NCI-H1436 treated with DMSO at 0.1 percent for 48 hours (cell line): ENCODE measurements at regions not wholly inside any gene's neighbourhood (a gene's known extent, or its start where the extent isn't known, plus 50 kb on each side); places are given as distances from the start of the nearest gene placed in this dataset.

Source experiments
- DNase-seq: peaks from one replicate; lab custom pipeline; 2025; lab: John Stamatoyannopoulos, UW

DNA sequence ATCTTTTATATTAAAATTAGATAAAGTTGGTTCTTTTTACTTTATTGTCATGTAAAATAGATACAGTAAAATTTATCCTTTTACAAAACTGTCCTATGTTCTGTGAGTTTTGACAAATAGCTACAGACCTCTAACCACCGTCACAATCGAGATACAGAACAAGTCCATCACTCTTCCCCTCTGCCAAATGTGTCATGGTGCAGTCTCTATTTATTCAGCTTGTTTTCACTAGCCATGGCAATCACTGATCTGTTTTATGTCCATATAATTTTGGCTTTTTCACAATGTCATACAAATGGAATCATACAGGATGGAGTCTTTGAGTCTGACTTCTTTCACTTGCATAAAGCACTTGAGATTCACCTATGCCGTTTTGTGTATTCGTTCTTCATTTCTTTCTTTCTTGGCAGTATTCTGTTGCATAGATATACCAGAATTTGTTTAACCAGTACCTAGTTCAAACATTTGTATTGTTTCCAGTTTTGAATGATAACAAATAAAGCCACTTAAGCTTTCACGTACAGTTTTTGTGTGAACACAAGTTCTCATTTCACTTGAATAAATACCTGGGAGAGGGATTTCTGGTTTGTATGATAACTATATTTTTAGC lies 273.2 kb upstream of the MPDZ start:
- DNase-seq = no peak

DNA sequence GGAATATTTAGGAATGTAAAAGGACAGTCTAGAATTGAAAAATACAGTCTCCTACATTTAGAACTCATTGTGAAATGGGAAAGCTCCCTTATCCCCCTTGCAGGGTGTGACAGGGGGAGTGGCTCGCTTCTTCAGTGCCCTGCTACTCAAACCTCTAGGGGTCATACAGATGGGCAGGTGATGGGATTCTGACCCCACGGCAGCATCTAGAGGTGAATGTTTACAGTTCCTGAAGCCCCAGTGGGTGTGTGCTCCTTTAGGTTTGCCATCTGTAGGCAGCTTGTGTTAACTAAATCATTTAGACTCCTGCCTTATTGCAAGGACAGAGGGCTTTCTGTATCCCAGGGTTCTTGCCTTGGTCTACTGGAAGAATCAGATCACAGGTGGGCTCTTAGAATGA lies 271.0 kb upstream of the MPDZ start:
- DNase-seq = no peak

DNA sequence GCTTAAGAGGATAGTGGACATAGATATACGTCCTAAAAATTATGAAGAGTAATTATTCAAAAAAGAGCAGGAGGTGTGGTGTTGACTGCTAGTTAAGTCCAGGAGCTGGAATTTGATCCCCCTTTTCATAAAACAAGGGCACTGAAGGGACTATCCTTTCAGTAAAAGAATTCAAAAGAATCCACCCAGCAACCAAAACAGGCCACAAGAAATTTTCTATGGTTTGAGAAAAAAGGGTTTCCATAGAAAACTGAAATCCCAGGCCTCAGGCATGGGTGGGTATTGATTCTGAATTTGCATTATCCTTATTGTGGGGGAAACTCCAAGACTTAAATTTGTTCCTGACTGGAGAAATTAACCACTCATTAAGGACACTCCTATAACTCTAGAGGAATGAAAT lies 269.0 kb upstream of the MPDZ start:
- no peak for DNase-seq

DNA sequence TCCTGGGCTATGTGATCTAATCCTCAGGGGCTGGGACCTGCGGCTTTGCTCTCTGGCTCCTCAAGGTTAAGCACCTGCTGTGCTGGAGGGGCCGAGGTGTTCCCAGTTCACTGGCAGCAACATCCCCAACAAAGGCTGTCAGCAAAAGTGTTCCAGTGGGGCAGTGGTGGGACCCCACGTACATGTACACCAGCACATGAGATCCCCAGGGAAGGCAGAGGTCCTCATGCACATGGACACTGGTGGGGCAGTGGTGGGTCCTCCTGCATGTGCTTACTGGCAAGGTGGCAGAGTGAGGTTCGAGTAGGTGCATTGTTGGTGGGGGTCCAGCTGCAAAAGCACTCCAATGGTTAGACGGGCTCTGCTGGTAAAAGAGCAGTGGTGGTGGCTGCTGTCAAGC lies 255.6 kb upstream of the MPDZ start:
- DNase-seq = no peak

DNA sequence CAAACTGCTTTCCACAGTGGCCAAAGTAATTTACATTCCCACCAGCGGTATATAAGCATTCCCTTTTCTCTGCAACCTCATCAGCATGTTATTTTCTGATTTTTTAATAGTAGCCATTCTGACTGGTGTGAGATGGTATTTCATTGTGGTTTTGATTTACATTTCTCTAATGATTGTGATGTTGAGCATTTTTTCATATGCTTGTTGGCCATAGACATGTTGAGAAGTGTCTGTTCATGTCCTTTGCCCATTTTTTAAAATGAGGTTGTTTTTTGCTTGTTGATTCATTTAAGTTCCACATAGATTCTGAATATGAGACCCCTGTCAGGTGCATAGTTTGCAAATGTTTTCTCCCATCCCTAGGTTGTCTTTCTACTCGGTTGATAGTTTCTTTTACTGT lies 254.5 kb upstream of the MPDZ start:
- DNase-seq = no peak

DNA sequence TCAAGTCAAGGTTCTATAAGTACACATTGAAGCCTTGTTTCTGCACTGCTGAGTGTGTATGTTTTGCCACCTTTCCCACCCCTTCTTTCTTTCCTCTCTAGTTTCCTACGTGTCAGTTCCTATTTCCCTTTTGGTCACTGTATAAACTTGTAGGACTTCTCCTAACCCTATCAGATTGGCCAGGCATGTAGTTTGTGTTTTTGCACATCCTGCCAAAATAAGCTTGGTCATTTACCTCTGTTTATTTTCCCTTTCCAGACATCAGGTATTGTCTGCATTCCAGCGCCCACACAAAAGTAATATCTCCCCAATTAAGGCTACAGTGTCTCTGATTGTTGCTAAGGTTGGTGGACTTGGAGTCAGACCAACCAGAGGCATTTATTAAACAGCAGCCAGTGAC lies 252.9 kb upstream of the MPDZ start:
- no peak for DNase-seq

DNA sequence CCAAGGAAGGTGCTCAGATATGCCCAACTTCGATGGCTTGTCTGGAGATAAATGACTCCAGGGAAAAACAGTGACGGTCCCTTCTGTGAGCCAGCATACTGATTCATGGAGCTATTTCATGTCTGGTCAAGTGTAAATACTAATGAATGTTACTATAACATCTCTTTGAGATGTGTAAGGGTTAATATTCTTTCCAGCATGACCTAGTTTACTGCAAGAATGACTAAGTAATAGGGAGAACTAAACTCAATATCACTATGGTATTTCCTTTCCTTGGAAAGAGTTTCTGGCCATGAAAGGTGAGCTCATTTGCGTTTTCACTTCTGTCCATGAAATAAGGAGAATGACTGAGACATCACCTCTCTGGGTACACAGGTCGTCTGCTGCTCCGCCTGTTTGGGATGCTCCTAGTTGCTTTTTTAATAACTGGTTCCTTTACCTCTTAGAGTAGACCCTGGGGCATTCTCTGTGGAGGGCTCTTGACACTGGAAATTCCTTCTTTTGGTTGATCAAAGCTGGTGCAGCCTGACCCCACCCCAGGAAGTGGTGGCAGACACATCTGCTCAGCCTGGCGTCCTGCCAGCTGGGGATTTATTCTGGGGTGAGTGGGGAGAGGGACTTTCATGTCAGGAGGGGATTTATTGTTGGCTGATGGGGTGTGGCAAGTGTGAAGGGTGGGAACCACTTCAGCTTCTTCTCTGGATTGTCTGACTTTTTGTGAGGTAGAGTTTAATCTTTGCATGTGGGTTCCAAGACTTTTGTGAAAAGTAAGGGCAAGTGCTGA lies 250.0 kb upstream of the MPDZ start:
- no peak for DNase-seq

DNA sequence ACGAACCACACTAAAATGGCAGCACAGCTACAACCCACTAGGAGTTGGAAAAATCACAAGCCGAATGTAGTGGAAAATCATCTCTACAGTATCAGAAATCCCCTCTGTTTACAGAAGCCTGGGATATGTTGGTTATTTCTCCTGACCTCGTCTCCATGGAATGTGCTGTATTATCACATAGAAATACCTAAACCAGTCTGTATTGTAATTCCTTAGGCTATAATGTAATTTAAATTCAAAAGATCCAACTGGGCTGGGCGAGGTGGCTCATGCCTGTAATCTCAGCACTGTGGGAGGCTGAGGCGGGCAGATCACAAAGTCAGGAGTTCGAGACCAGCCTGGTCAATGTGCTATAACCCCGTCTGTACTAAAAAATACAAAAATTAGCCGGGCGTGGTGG lies 244.8 kb upstream of the MPDZ start:
- no peak for DNase-seq

DNA sequence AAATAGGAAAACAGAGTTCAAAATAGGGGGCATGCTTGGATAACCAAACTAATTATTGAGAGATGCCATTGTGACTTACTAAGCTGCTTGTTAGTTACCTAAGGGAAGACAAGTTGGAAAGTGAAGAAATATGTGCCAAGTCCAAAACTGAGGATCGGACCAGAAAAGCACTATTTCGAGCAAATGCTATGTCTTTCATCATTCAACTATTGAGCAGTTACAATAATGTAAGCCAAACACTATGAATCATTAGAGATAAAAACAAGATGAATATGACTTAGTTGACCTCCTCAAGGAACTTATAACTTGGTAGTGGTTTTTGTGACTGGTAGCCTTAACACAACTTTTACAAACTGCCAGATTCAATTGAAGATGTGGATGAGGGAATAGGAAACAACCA lies 240.6 kb upstream of the MPDZ start:
- no peak for DNase-seq

DNA sequence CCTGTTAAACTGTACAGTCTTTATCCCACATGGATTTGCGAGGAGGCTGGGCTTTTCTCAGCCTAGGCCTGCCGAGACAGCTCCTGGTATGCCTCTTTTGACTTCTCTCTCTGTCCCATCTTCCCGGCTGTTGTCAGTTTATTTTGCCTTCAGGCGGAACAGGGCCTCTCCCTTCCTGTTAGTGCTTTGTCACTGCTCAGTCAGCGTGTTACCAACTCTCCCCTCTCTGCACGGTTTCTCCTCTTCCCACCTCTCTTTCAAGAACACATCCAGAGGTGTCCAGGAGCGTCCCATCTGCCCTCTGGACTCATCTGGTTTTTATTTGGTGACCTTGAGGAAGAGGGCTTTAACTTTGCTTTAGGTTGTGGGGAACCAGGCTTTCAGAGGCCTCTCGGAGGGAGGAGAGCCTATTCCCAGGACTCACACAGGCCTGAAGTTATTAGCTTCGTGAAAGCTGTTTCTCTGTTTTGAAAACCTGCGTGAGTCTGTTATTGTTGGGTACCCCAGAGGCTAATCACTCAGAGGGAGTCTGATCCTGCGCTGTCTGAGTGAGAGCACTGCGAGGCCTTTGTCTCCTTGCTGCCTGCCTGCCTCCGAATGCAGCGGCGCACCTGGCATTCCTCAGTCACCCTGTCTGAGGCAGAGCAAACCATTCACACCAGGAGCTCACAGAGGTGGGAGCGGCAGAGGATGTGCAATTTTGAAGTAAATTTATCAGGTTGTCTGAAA lies 234.4 kb upstream of the MPDZ start:
- DNase-seq = no peak

DNA sequence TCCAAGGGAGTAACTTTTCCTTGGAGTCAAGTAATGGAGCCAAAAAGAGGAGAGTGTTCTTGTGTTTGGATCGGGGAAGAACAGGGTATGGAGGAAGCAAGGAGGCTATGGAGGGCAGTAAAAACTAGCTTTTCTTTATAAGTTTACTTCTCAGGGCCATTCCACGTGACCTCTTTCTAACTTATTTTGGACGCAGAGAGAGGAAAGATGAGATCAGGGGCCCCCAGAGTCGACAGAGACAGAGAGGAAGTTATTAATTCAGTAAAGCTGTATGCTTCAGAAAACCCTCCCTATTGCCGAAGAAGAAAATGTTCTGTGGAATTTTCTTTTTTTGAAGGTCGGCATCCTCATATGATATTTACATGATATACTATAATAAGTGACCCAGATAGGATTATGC lies 233.8 kb upstream of the MPDZ start:
- no peak for DNase-seq

DNA sequence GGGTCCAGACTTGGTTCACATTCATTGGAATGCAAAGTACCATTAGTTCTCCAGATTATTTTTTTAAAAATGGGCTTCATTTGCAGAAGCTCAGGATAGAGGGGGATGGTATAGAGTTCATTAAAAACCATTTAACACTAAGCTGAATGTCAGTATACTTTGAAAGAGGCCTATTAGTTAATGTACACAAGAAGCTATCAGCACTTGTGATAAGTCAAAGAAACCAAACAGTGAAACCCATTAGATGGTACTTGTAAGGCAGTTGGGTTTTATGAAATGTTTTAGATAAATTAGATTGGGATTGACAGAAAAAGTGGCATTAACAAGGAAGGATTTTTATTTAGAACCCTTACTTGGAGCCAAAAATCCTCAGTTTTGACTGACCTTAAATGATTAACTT lies 229.2 kb upstream of the MPDZ start:
- no peak for DNase-seq

DNA sequence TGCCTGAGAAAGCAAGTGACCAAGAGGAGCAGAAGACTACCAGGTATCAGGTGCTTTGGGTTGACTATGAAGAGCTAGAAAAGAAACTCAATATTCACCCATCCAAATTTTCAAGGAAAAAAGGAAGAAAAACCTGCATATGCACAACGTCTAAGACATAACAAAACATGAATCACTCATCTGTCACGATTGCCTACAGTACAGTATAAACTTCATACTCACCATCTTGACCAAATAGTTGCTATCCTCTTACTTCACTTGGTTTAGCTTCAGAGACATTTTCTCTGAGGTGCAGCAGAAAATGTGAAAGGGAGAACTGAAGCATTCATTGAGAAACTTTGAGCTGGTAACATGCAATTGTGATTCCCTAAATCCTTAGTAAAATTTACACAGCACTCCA lies 228.6 kb upstream of the MPDZ start:
- no peak for DNase-seq

DNA sequence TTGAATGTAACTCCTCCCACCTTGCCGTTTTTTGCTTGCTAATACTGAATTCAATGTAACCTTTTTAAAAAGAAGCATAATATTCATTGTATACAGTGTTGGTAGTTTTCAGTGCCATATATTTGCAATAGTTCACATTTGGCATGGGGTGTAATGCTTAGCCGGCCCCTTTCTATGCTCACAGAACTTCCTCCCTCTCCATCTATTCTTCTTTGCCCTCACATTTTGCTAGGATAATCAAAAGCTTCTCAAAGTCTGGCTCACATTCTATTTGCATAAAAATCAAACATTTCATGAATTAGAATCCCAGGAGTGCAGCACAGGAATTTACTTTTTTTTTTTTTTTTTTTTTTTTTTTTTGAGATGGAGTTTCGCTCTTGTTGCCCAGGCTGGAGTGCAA lies 226.3 kb upstream of the MPDZ start:
- no peak for DNase-seq

DNA sequence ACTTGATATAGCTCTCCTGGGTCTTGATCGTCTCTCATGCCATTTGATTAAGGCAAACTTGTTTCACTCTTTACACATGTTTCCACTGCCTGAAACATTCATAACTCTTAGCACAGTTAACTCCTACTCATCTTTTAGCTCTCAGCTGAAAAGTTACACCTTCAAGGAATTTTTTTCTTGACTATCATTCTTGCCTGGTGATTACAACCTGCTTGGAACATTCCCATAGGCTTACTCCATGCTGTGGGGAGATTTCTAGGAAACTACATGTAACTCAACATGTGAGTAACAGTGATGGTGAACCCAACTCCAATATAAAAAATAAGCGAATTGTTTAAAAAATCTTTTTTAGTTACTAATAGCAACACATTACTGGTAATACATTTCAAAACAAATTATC lies 224.1 kb upstream of the MPDZ start:
- no peak for DNase-seq

DNA sequence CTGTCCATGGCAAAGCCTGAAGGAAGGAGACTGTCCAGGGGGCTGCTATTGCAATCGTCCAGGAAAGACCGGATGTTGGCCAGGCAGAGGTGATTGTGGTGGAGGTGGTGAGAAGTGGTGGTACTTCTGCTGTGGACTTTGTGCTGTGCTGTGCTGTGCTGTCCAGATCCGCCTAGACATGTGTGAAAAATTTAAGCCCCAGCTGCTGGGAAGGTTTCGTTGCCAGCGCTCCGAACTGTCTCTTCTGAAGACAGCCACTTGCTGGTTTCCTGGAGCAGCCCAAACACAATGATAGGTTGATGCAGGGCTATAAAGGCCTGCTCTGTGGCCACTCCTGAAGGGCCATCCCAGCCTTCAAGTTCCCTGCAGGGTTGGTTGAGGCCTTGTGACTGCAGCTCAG lies 223.0 kb upstream of the MPDZ start:
- no peak for DNase-seq

DNA sequence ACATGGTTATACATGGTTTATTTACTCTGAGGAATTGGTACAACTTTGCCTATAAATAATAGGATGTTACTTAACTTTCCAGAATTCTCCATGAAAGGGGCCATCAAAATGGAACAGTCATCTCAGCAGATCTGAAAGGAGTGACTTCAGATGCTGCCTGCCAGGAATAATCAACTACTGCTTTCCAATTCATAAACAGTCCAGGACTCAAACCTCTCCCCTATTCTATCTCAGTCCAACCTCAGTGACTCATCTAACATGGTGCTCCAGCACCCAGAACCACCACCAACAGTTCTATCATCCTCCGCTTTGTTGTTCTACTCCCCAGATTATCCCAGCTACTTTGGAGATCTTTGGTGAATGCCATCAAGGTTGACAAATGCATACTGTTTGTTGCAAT lies 221.5 kb upstream of the MPDZ start:
- no peak for DNase-seq

DNA sequence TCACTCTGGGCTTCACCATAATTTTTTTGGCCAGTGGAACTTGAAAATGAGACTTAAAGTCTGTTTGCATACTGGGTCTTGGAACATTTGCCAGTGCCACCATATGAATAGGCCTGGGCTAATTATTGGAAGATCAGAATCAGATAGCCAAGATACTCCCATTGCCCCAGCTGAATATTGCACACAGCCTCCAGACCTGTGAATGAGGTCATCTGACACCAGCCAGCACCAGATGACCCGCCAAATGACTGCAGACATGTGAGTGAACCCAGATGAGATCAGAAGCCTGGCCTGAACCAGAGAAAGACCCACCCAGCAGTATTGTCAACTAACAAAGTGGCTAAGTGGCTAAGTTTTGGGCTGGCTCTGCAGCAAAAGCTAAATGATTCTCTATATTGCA lies 220.5 kb upstream of the MPDZ start:
- DNase-seq = no peak

DNA sequence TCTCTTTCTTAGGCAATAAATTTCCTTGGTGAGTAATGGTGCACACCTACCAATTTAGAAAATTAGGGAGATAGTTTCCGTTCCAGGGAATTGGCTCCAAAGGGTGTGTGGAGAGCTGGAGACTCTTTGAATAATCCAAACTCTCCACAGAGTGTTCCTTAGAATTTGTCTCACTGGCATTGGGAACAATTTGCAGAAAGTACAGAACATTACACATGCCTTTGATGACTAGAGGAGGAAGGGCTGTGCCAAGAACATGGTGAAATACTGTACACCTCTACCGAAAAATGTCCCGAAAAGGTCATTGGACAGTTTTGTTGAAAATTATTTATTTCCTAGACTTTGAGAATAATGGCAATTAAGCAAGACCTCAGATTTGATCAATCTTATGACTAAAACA lies 214.2 kb upstream of the MPDZ start:
- no peak for DNase-seq

DNA sequence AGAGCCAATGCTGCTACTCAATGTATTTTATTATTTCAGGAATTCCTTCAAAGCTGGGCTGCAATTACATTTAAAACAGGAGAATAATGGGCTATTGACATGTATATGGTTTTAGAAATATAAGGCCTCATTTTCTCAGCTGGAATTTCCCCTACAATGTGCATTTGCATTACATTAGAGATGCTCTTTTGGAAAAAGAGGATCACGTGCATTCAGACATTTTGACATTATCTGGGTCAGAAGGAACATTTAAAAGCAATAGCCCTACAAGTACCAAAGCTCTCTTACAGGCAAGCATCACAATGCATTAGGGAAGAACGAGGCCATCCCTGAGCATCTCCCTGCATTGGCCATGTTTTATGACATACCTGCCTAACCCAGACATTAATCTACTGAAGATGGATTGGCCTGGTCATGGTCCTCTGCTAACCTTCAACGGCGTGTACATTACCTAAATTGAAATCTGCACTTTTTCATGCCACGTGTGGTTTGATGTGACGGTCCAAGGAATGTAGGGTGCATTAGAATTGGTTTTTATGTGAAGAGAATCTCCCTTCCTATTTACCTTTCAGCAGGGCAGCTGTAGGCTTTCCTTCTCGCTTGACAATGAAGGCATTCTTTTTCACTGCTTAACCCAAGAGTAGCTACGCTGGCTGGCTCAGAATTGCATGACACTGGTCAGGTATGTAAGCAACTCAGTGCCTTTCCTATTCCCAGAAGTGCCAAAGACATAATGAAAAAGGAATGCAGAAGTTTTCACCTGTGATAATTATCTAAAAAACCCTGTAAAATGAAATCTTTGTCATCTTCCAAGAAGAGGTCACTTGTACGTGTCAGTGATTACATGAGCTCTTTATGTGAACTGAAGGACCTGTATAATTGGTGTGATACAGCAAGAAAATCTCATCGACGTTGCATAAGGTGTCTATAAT lies 212.3 kb upstream of the MPDZ start:
- no peak for DNase-seq

DNA sequence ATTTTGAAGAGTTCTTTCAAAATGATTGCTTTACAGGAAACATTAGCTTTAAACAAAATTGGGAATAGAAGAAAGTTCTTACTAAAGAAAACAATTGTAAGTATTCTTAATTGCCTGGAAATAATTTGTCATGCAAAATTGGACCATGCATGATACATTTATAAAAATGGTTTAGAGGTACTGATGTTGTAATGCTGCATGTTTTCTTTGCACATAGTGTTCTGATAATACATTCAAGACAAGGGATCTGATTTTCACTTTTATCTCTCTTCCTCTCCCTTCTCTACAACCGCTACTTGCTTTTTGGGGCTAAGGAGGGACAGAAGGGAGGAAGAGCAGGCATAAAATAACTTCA lies 211.6 kb upstream of the MPDZ start:
- no peak for DNase-seq

DNA sequence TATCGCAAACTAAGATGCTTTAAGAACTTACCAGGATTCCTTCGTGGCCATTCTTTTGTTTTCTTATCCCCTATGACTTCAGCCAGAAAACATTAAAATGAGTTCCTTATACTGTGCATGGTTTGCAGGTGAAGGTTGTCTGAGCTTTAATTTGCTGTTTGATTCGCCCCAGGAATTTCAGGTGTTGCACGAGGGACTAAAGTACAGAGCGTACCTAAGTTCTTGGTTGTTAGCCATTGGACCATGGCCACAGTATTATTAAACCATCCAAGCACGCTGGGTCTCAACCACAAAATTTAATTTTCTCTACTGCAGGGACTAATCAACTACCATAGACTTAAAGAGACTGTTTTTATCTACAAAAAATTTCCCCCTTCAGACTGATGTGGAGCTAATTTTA lies 208.4 kb upstream of the MPDZ start:
- no peak for DNase-seq

DNA sequence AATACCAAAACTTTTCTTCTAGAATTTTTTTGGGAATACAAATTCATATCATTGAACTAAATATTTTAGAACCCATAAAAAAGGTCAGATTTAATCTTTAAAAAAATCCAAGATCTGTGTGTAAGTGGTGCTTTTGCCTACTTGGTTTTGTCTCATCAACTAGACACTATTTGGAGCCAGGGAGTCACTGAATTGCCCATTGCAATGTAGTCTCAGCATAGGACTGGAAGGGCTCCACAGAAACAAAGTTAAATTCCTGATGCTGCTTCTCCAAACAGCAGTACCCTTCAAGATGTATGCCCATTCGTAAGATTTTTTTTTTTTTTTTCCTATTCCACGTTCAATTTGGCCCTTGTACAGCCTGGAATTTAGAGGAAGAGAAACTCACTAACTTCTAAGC lies 208.0 kb upstream of the MPDZ start:
- no peak for DNase-seq
